ENCODE measurements at regions not wholly inside any gene's neighbourhood (a gene's known extent, or its start where the extent isn't known, plus 50 kb on each side); places are given as distances from the start of the nearest gene placed in this dataset.

DNA sequence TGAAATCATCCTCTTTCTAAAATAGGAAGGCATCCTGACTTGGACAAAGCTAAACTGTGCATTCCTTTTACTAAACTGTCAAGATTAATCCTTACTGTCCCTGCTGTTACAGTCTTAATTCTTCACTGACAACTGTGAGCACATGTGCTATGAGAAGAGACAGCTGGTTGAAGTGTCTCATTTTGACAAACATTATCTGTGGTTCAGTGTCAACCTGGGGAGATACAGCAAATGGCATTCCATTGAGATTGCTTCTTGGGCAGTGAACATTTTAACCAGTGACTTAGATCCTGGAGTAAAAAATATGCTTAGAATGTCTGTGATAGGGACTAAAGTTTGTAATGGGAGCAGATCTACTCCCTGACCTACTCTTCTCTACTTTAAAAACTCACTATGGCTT, 552.6 kb upstream of the ATP2B1 start:
- H3K4me3 ChIP-seq = no peak overlapping the region
- POLR2A ChIA-PET = no interaction called here
- DNase-seq (ENCODE audit: low read depth, low spot score) (no peak), FAIRE-seq (no peak), ATAC-seq (no peak)
- CTCF ChIA-PET = no interaction called here
- H3K4me2 ChIP-seq (ENCODE audit: control insufficient read depth, insufficient read depth) = no peak overlapping the region
- intact Hi-C loops (cut with micrococcal nuclease; ENCODE audit: unreplicated experiment) = no loop called here
- H3K27ac ChIP-seq (ENCODE audit: control insufficient read depth, insufficient read depth) = no peak overlapping the region
- H3K9ac ChIP-seq (ENCODE audit: control insufficient read depth, insufficient read depth, low read length) = no peak overlapping the region
- in situ Hi-C loops (cut with MboI) = no loop called here
- H3K4me1 ChIP-seq (ENCODE audit: control insufficient read depth, insufficient read depth, low read length) = no peaks in the 10 kb centered on the region
- no peaks in the 10 kb centered on the region for H4K20me1 ChIP-seq (ENCODE audit: control insufficient read depth, insufficient read depth)
- H3K9me3 ChIP-seq (replicated peaks; ENCODE audit: control insufficient read depth, insufficient read depth, low read length) = no peaks in the 10 kb centered on the region
- RAD21 ChIA-PET (ENCODE audit: unreplicated experiment) = no interaction called here
- H3K27me3 ChIP-seq (replicated peaks in 1 of 2; ENCODE audit: control insufficient read depth in 2 of 2, insufficient read depth in 2 of 2, low read length in 1 of 2) = no peaks in the 10 kb centered on the region
- no TSS peak for BruUV-seq (replicated peaks)
- H2AFZ ChIP-seq (ENCODE audit: control insufficient read depth, low read depth, low read length) = no peak overlapping the region
- H3K79me2 ChIP-seq (ENCODE audit: control insufficient read depth, insufficient read depth, low read length) = no peaks in the 10 kb centered on the region
- H3K36me3 ChIP-seq (ENCODE audit: control insufficient read depth in 2 of 2, insufficient read depth in 2 of 2, low read length in 1 of 2) = no peaks in the 10 kb centered on the region
- SMC1A ChIA-PET (ENCODE audit: uncharacterized antibody, unreplicated experiment) = no interaction called here
- TF ChIP-seq, protein P1, sequence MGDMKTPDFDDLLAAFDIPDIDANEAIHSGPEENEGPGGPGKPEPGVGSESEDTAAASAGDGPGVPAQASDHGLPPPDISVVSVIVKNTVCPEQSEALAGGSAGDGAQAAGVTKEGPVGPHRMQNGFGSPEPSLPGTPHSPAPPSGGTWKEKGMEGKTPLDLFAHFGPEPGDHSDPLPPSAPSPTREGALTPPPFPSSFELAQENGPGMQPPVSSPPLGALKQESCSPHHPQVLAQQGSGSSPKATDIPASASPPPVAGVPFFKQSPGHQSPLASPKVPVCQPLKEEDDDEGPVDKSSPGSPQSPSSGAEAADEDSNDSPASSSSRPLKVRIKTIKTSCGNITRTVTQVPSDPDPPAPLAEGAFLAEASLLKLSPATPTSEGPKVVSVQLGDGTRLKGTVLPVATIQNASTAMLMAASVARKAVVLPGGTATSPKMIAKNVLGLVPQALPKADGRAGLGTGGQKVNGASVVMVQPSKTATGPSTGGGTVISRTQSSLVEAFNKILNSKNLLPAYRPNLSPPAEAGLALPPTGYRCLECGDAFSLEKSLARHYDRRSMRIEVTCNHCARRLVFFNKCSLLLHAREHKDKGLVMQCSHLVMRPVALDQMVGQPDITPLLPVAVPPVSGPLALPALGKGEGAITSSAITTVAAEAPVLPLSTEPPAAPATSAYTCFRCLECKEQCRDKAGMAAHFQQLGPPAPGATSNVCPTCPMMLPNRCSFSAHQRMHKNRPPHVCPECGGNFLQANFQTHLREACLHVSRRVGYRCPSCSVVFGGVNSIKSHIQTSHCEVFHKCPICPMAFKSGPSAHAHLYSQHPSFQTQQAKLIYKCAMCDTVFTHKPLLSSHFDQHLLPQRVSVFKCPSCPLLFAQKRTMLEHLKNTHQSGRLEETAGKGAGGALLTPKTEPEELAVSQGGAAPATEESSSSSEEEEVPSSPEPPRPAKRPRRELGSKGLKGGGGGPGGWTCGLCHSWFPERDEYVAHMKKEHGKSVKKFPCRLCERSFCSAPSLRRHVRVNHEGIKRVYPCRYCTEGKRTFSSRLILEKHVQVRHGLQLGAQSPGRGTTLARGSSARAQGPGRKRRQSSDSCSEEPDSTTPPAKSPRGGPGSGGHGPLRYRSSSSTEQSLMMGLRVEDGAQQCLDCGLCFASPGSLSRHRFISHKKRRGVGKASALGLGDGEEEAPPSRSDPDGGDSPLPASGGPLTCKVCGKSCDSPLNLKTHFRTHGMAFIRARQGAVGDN (IDR thresholded peaks at IDR 0.05) = no peak
- TF ChIP-seq ZNF384 (IDR thresholded peaks at IDR 0.05; ENCODE audit: borderline replicate concordance, low read depth, low read length) = no peak
- TF ChIP-seq NR2C2 (IDR thresholded peaks at IDR 0.05; ENCODE audit: borderline replicate concordance, control insufficient read depth, insufficient read length, low read depth) = no peak
- no peak for TF ChIP-seq HDAC2 (IDR thresholded peaks at IDR 0.05)
- TF ChIP-seq BHLHE40 (IDR thresholded peaks at IDR 0.05; ENCODE audit: borderline replicate concordance in 1 of 2, low read depth in 2 of 2, low read length in 1 of 2) = no peak
- TF ChIP-seq, protein P2, sequence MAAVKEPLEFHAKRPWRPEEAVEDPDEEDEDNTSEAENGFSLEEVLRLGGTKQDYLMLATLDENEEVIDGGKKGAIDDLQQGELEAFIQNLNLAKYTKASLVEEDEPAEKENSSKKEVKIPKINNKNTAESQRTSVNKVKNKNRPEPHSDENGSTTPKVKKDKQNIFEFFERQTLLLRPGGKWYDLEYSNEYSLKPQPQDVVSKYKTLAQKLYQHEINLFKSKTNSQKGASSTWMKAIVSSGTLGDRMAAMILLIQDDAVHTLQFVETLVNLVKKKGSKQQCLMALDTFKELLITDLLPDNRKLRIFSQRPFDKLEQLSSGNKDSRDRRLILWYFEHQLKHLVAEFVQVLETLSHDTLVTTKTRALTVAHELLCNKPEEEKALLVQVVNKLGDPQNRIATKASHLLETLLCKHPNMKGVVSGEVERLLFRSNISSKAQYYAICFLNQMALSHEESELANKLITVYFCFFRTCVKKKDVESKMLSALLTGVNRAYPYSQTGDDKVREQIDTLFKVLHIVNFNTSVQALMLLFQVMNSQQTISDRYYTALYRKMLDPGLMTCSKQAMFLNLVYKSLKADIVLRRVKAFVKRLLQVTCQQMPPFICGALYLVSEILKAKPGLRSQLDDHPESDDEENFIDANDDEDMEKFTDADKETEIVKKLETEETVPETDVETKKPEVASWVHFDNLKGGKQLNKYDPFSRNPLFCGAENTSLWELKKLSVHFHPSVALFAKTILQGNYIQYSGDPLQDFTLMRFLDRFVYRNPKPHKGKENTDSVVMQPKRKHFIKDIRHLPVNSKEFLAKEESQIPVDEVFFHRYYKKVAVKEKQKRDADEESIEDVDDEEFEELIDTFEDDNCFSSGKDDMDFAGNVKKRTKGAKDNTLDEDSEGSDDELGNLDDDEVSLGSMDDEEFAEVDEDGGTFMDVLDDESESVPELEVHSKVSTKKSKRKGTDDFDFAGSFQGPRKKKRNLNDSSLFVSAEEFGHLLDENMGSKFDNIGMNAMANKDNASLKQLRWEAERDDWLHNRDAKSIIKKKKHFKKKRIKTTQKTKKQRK (IDR thresholded peaks at IDR 0.05; ENCODE audit: low read depth, low read length) = no peak
- no peak for TF ChIP-seq FOS (IDR thresholded peaks at IDR 0.05; ENCODE audit: borderline replicate concordance, extremely low read depth, insufficient read length)
- TF ChIP-seq, protein P3, sequence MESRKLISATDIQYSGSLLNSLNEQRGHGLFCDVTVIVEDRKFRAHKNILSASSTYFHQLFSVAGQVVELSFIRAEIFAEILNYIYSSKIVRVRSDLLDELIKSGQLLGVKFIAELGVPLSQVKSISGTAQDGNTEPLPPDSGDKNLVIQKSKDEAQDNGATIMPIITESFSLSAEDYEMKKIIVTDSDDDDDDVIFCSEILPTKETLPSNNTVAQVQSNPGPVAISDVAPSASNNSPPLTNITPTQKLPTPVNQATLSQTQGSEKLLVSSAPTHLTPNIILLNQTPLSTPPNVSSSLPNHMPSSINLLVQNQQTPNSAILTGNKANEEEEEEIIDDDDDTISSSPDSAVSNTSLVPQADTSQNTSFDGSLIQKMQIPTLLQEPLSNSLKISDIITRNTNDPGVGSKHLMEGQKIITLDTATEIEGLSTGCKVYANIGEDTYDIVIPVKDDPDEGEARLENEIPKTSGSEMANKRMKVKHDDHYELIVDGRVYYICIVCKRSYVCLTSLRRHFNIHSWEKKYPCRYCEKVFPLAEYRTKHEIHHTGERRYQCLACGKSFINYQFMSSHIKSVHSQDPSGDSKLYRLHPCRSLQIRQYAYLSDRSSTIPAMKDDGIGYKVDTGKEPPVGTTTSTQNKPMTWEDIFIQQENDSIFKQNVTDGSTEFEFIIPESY (IDR thresholded peaks at IDR 0.05) = no peak
- no peak for TF ChIP-seq CHD2 (IDR thresholded peaks at IDR 0.05; ENCODE audit: borderline replicate concordance, low read depth, low read length)
- no peak for TF ChIP-seq ETV6 (conservative IDR thresholded peaks at IDR 0.05 in 1 of 2, IDR thresholded peaks at IDR 0.05 in 1 of 2; ENCODE audit: borderline replicate concordance in 1 of 2, low read depth in 1 of 2)
- TF ChIP-seq, protein P4, sequence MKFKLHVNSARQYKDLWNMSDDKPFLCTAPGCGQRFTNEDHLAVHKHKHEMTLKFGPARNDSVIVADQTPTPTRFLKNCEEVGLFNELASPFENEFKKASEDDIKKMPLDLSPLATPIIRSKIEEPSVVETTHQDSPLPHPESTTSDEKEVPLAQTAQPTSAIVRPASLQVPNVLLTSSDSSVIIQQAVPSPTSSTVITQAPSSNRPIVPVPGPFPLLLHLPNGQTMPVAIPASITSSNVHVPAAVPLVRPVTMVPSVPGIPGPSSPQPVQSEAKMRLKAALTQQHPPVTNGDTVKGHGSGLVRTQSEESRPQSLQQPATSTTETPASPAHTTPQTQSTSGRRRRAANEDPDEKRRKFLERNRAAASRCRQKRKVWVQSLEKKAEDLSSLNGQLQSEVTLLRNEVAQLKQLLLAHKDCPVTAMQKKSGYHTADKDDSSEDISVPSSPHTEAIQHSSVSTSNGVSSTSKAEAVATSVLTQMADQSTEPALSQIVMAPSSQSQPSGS (IDR thresholded peaks at IDR 0.05; ENCODE audit: low read length) = no peak

All from GM12878 (cell line).